GM12875 (cell line): ENCODE measurements at regions not wholly inside any gene's neighbourhood (a gene's known extent, or its start where the extent isn't known, plus 50 kb on each side); places are given as distances from the start of the nearest gene placed in this dataset.

ENCODE experiments used
- H3K4me3 ChIP-seq: one replicate; pipeline ENCODE4 v1.5.1; 2011; ENCODE audit warnings: low read depth, low read length, control low read depth
- TF ChIP-seq, protein P1 (sequence below): IDR thresholded peaks from 2 replicates; pipeline ENCODE4 v1.5.1; 2011; ENCODE audit warnings: low read depth, mild to moderate bottlenecking, control low read depth, inconsistent platforms, low read length, moderate library complexity, borderline replicate concordance; ENCODE audit not compliant: insufficient read depth

DNA sequence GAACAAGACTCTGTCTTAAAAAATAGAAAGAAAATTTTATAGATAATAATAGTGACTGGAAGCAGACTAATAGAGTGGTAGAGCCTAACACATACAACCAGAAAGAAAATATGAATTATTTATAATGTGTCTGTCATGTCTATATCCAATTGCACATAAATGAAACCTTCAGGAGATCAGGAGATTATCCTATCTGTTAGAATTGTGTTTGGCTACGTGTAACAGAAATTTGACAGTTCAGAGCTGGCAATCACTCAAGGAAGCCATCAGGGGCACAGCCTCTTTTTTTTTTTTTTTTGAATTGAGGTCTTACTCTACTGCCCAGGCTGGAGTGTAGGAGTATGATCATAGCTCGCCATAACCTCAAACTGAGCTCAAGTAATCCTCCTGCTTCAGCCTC is 157.2 kb downstream of the TGFB2 start:
- TF ChIP-seq, protein P1, sequence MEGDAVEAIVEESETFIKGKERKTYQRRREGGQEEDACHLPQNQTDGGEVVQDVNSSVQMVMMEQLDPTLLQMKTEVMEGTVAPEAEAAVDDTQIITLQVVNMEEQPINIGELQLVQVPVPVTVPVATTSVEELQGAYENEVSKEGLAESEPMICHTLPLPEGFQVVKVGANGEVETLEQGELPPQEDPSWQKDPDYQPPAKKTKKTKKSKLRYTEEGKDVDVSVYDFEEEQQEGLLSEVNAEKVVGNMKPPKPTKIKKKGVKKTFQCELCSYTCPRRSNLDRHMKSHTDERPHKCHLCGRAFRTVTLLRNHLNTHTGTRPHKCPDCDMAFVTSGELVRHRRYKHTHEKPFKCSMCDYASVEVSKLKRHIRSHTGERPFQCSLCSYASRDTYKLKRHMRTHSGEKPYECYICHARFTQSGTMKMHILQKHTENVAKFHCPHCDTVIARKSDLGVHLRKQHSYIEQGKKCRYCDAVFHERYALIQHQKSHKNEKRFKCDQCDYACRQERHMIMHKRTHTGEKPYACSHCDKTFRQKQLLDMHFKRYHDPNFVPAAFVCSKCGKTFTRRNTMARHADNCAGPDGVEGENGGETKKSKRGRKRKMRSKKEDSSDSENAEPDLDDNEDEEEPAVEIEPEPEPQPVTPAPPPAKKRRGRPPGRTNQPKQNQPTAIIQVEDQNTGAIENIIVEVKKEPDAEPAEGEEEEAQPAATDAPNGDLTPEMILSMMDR, result no peak
- H3K4me3 ChIP-seq, result no peak overlapping the region

DNA sequence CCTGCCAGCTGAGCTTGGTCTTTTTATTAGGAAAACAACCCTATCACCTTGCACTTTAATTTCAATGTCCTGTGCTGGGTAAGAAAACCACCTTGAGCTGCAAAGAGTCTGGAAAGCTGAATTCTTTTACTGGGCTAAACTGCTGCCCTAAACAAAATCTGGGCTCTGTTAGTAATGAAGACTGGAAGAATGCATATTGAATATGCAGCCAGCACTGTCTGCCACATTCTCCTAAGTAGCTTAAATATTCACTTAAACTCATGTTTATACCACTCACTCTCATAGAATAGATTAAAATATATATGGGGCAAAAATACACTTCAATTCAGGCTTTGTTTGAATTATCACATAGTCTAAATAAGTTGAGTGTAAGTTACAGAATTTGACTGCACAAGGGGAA is 158.0 kb downstream of the TGFB2 start:
- no peak overlapping the region for H3K4me3 ChIP-seq
- TF ChIP-seq, protein P1, result no peak

DNA sequence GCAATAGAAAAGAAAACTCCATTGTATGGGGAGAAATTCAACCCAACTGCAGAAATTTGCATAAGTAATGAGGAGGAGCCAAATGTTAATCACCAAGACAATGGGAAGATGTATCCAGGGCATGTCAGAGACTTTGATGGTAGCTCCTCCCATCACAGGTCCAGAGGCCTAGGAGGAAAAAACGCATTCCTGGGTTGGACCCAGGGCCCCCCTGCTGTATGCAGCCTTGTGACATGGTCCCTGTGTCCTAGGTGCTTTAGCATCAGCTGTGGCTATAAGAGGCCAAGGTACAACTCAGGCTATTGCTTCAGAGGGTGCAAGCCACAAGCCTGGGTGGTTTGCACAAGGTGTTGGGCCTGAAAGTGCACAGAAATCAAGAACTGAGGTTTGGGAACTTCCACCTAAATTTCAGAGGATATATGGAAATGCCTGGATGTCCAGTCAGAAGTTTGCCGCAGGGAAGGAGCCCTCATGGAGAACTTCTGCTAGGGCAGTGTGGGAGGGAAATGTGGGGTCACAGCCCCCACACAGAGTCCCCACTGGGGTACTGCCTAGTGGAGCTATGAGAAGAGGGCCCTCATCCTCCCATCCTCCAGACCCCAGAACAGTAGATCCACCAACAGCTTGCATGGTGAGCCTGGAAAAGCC is 162.3 kb downstream of the TGFB2 start:
- H3K4me3 ChIP-seq, result no peak overlapping the region
- TF ChIP-seq, protein P1, result no peak

DNA sequence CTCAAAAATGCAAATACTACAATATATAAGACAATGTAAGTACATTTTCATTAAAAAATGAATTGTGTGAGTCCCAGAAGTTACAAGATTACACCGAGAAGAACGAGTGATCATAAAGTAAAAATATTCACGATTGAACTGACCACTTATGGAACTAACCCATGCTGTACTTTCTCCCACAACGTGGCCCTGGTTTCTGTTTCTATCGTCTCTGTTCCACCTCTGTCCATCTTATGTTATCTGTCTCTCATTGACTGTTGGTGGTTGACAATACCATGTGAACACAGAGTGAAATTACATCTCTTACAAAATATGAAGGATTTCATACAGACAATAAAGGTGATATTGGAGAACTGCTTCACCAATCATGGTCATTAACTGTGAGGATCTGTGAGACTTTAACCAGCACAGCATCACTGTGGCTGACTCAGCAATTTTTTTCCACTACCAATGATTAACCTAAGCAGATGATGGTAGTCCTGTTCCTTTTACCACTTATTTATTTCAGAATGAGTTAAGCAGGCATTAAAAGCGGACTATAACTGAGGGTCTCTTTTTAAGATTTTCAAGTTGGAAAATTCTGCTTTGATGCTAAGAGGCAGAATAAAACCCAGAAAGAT is 165.1 kb downstream of the TGFB2 start:
- TF ChIP-seq, protein P1, result no peak

DNA sequence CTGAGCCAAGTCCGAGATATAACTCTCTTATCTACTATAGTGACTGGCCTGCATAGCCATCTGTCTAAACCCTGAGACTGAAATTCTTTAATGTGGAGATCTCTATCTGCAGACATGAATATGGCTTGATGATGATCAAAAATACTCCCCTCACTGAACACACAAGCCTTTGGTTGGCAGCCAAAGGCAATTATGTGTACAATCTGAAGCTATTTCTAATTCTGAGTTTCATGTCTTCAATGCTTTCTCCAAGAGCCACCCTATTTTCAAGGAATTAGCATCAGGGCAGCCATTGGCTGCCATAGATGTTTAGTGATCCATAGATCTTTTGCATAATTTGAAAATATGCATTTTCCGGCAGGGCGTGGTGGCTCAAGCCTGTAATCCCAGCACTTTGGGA is 168.2 kb downstream of the TGFB2 start:
- no peak overlapping the region for H3K4me3 ChIP-seq
- TF ChIP-seq, protein P1, result no peak

More for the DNA sequence above, 165.1 kb downstream of the TGFB2 start:
- no peak overlapping the region for H3K4me3 ChIP-seq

DNA sequence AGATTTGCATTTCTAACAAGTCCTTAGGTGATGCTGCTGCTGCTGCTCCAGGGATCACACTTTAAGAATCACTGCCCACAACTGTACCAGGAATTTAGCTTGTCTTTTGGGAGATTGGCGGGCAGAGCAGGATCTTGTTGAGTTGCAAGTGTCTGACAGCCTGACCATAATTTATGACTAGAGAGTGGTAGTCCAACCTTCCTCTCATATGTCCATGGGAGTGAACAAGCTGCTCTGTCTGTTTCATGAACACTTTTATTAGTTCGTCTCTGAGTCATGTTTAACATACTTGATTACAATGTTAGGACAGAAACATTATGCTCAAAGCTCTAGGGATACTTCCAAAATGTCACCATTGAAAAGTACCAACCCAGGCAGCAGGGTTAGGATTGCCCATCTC is 169.6 kb downstream of the TGFB2 start:
- TF ChIP-seq, protein P1, result no peak
- H3K4me3 ChIP-seq, result no peak overlapping the region

DNA sequence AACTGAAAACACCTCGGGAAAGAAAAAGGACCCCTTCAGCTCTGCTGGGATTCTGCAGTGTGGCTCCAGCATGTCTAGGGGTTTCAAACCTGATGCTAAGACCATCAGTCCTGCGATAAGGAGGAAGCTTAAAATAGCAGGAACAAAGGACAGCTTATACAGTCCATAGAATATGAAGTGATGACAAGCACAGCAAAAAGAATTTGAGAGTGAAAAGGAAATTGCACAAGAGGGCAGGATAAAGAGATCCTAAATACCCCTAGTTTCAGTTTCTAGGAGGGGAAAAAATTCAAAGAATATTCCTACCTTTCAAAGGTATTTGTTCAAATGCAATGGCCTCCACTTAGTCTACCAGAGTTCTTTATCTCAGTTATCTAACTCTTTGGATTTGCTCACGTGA is 171.4 kb downstream of the TGFB2 start:
- no peak overlapping the region for H3K4me3 ChIP-seq
- TF ChIP-seq, protein P1, result no peak
